ENCODE measurements at regions not wholly inside any gene's neighbourhood (a gene's known extent, or its start where the extent isn't known, plus 50 kb on each side); places are given as distances from the start of the nearest gene placed in this dataset.
"Not testable (repeated sequence)": the region's sequence is repeated elsewhere in the genome, so short reads cannot be mapped to it uniquely, and the experiment has no call there.

- no peak for TF ChIP-seq CTCF (conservative IDR thresholded peaks at IDR 0.05; ENCODE audit: low read depth, low read length)
- peak; percentile 11 for DNase-seq (ENCODE audit: low read depth)
- H3K4me3 ChIP-seq (ENCODE audit: low read depth, low read length): no peak overlapping the region
Observed at GRCh38 chr2:111523009-111523408, 361.0 kb downstream of the ANAPC1 start.

- DNase-seq (ENCODE audit: low read depth); H3K4me3 ChIP-seq (ENCODE audit: low read depth, low read length): not testable (repeated sequence)
Observed at GRCh38 chr2:111525026-111525425, 359.0 kb downstream of the ANAPC1 start.

- H3K4me3 ChIP-seq (ENCODE audit: low read depth, low read length); DNase-seq (ENCODE audit: low read depth): not testable (repeated sequence)
Observed at GRCh38 chr2:111526041-111526639, 357.9 kb downstream of the ANAPC1 start.

- not testable (repeated sequence) for DNase-seq (ENCODE audit: low read depth); H3K4me3 ChIP-seq (ENCODE audit: low read depth, low read length)
Observed at GRCh38 chr2:111527707-111528400, 356.1 kb downstream of the ANAPC1 start.

- H3K4me3 ChIP-seq (ENCODE audit: low read depth, low read length); DNase-seq (ENCODE audit: low read depth): not testable (repeated sequence)
Observed at GRCh38 chr2:111529022-111529421, 355.0 kb downstream of the ANAPC1 start.

- not testable (repeated sequence) for H3K4me3 ChIP-seq (ENCODE audit: low read depth, low read length); DNase-seq (ENCODE audit: low read depth)
Observed at GRCh38 chr2:111530239-111530965, 353.6 kb downstream of the ANAPC1 start.

- DNase-seq (ENCODE audit: low read depth); H3K4me3 ChIP-seq (ENCODE audit: low read depth, low read length): not testable (repeated sequence)
Observed at GRCh38 chr2:111532682-111533556, 351.1 kb downstream of the ANAPC1 start.

- peak; percentile 33 for DNase-seq (ENCODE audit: low read depth)
- not testable (repeated sequence) for H3K4me3 ChIP-seq (ENCODE audit: low read depth, low read length)
Observed at GRCh38 chr2:111533557-111534247, 350.3 kb downstream of the ANAPC1 start.

- H3K4me3 ChIP-seq (ENCODE audit: low read depth, low read length): no peak overlapping the region
- no peak for TF ChIP-seq CTCF (conservative IDR thresholded peaks at IDR 0.05; ENCODE audit: low read depth, low read length)
- peak; percentile 70 for DNase-seq (ENCODE audit: low read depth)
Observed at GRCh38 chr2:111534910-111535352, 349.1 kb downstream of the ANAPC1 start.

GRCh38 chr2:111535404-111535803 lies 348.6 kb downstream of the ANAPC1 start:
- no peak overlapping the region for H3K4me3 ChIP-seq (ENCODE audit: low read depth, low read length)
- DNase-seq (ENCODE audit: low read depth): peak; percentile 82
- no peak for TF ChIP-seq CTCF (conservative IDR thresholded peaks at IDR 0.05; ENCODE audit: low read depth, low read length)

All from choroid plexus epithelial cell (primary cell).